ENCODE measurements at regions not wholly inside any gene's neighbourhood (a gene's known extent, or its start where the extent isn't known, plus 50 kb on each side); places are given as distances from the start of the nearest gene placed in this dataset.

GRCh38 chr5:146254223-146254622, 50.8 kb downstream of the RBM27 start:
- H3K79me2 ChIP-seq (ENCODE audit: control insufficient read depth, low read length): no peaks in the 10 kb centered on the region
- no peaks in the 10 kb centered on the region for H3K27me3 ChIP-seq (ENCODE audit: control insufficient read depth, low read length)
- TF ChIP-seq EZH2phosphoT487 (IDR thresholded peaks at IDR 0.05; ENCODE audit: borderline replicate concordance, low read length) (no peak), CTCF (IDR thresholded peaks at IDR 0.05; ENCODE audit: low read depth, low read length, poor library complexity, severe bottlenecking) (no peak)
- H3K4me3 ChIP-seq (ENCODE audit: low read length): no peak overlapping the region
- H3K4me1 ChIP-seq (ENCODE audit: control insufficient read depth, low read length): peaks cover 9% of the 10 kb centered on the region
- no peaks in the 10 kb centered on the region for H3K9me2 ChIP-seq (replicated peaks; ENCODE audit: control insufficient read depth, low read length)
- peaks cover 61% of the 10 kb centered on the region for H3K36me3 ChIP-seq (ENCODE audit: control insufficient read depth, low read length)
- no peaks in the 10 kb centered on the region for H4K20me1 ChIP-seq (ENCODE audit: control insufficient read depth, insufficient read depth, low read depth, low read length)
- H3K9me3 ChIP-seq (ENCODE audit: control insufficient read depth, insufficient read depth, low read length): no peaks in the 10 kb centered on the region
- peaks cover 3% of the 10 kb centered on the region; the same call in 1 of the 2 replicates for H3F3A ChIP-seq (ENCODE audit: control insufficient read depth, insufficient read depth)
- no peak overlapping the region for H3K27ac ChIP-seq (ENCODE audit: low read depth, low read length)
- no peak overlapping the region for H3K4me2 ChIP-seq (ENCODE audit: low read length)

- TF ChIP-seq CTCF (IDR thresholded peaks at IDR 0.05; ENCODE audit: low read depth, low read length, poor library complexity, severe bottlenecking) (no peak), EZH2phosphoT487 (IDR thresholded peaks at IDR 0.05; ENCODE audit: borderline replicate concordance, low read length) (no peak)
- Histone ChIP-seq H3K27me3 (ENCODE audit: control insufficient read depth, low read length) (no peaks in the 10 kb centered on the region), H3K9me2 (replicated peaks; ENCODE audit: control insufficient read depth, low read length) (no peaks in the 10 kb centered on the region), H3K9me3 (ENCODE audit: control insufficient read depth, insufficient read depth, low read length) (no peaks in the 10 kb centered on the region), H3K36me3 (ENCODE audit: control insufficient read depth, low read length) (peaks cover 70% of the 10 kb centered on the region), H3K27ac (ENCODE audit: low read depth, low read length) (no peak overlapping the region), H3K79me2 (ENCODE audit: control insufficient read depth, low read length) (no peaks in the 10 kb centered on the region), H3K4me1 (ENCODE audit: control insufficient read depth, low read length) (no peaks in the 10 kb centered on the region), H3F3A (ENCODE audit: control insufficient read depth, insufficient read depth) (no peaks in the 10 kb centered on the region), H3K4me3 (ENCODE audit: low read length) (no peak overlapping the region), H4K20me1 (ENCODE audit: control insufficient read depth, insufficient read depth, low read depth, low read length) (no peaks in the 10 kb centered on the region), H3K4me2 (ENCODE audit: low read length) (no peak overlapping the region)
These were observed 65.5 kb upstream of the POU4F3 start for GRCh38 chr5:146273109-146273508.

- no peaks in the 10 kb centered on the region for H3K4me1 ChIP-seq (ENCODE audit: control insufficient read depth, low read length)
- H3K79me2 ChIP-seq (ENCODE audit: control insufficient read depth, low read length): no peaks in the 10 kb centered on the region
- no peak overlapping the region for H3K27ac ChIP-seq (ENCODE audit: low read depth, low read length)
- H3K9me3 ChIP-seq (ENCODE audit: control insufficient read depth, insufficient read depth, low read length): no peaks in the 10 kb centered on the region
- H4K20me1 ChIP-seq (ENCODE audit: control insufficient read depth, insufficient read depth, low read depth, low read length): no peaks in the 10 kb centered on the region
- no peaks in the 10 kb centered on the region for H3K27me3 ChIP-seq (ENCODE audit: control insufficient read depth, low read length)
- H3K36me3 ChIP-seq (ENCODE audit: control insufficient read depth, low read length): peaks cover 56% of the 10 kb centered on the region
- H3K4me3 ChIP-seq (ENCODE audit: low read length): no peak overlapping the region
- H3F3A ChIP-seq (ENCODE audit: control insufficient read depth, insufficient read depth): peaks cover 6% of the 10 kb centered on the region
- TF ChIP-seq CTCF (IDR thresholded peaks at IDR 0.05; ENCODE audit: low read depth, low read length, poor library complexity, severe bottlenecking) (no peak), EZH2phosphoT487 (IDR thresholded peaks at IDR 0.05; ENCODE audit: borderline replicate concordance, low read length) (no peak)
- H3K9me2 ChIP-seq (replicated peaks; ENCODE audit: control insufficient read depth, low read length): no peaks in the 10 kb centered on the region
- no peak overlapping the region for H3K4me2 ChIP-seq (ENCODE audit: low read length)
These were observed 55.3 kb upstream of the POU4F3 start for GRCh38 chr5:146283344-146283761.

- TF ChIP-seq CTCF (IDR thresholded peaks at IDR 0.05; ENCODE audit: low read depth, low read length, poor library complexity, severe bottlenecking) (no peak), EZH2phosphoT487 (IDR thresholded peaks at IDR 0.05; ENCODE audit: borderline replicate concordance, low read length) (no peak)
- H3K36me3 ChIP-seq (ENCODE audit: control insufficient read depth, low read length): peaks cover 53% of the 10 kb centered on the region
- no peak overlapping the region for H3K27ac ChIP-seq (ENCODE audit: low read depth, low read length)
These were observed 54.6 kb upstream of the POU4F3 start for GRCh38 chr5:146284016-146284415.

More at GRCh38 chr5:146284016-146284415, 54.6 kb upstream of the POU4F3 start:
- H4K20me1 ChIP-seq (ENCODE audit: control insufficient read depth, insufficient read depth, low read depth, low read length): no peaks in the 10 kb centered on the region
- H3K4me1 ChIP-seq (ENCODE audit: control insufficient read depth, low read length): no peaks in the 10 kb centered on the region
- peaks cover 9% of the 10 kb centered on the region for H3F3A ChIP-seq (ENCODE audit: control insufficient read depth, insufficient read depth)
- H3K9me3 ChIP-seq (ENCODE audit: control insufficient read depth, insufficient read depth, low read length): no peaks in the 10 kb centered on the region
- H3K4me3 ChIP-seq (ENCODE audit: low read length): no peak overlapping the region
- H3K79me2 ChIP-seq (ENCODE audit: control insufficient read depth, low read length): no peaks in the 10 kb centered on the region
- H3K27me3 ChIP-seq (ENCODE audit: control insufficient read depth, low read length): no peaks in the 10 kb centered on the region
- no peaks in the 10 kb centered on the region for H3K9me2 ChIP-seq (replicated peaks; ENCODE audit: control insufficient read depth, low read length)
- no peak overlapping the region for H3K4me2 ChIP-seq (ENCODE audit: low read length)
